ENCODE measurements at regions not wholly inside any gene's neighbourhood (a gene's known extent, or its start where the extent isn't known, plus 50 kb on each side); places are given as distances from the start of the nearest gene placed in this dataset.

GRCh38 chr1:105838071-105838470 lies 1218.4 kb upstream of the PRMT6 start:
- Mint-ChIP-seq H3K27me3 (ENCODE audit: insufficient read depth, unreplicated experiment) (no peaks in the 10 kb centered on the region), H3K36me3 (ENCODE audit: insufficient read depth, unreplicated experiment) (no peaks in the 10 kb centered on the region), H3K4me3 (ENCODE audit: unreplicated experiment) (no peak overlapping the region), H3K9me3 (ENCODE audit: unreplicated experiment) (no peaks in the 10 kb centered on the region), H3K27ac (ENCODE audit: unreplicated experiment) (no peak overlapping the region), H3K4me1 (ENCODE audit: low read depth, unreplicated experiment) (no peaks in the 10 kb centered on the region)
- intact Hi-C loops (cut with micrococcal nuclease; ENCODE audit: unreplicated experiment), result no loop called here
- CTCF ChIA-PET, result no interaction called here
- no peaks in the 10 kb centered on the region for H3K9me3 ChIP-seq
- no peak overlapping the region for H3K4me3 ChIP-seq (ENCODE audit: low read depth, low read length)
- no peak for DNase-seq
- TF ChIP-seq CTCF (IDR thresholded peaks at IDR 0.05; ENCODE audit: insufficient read depth in 1 of 2, low read depth in 1 of 2, low read length in 1 of 2, severe bottlenecking in 1 of 2, unreplicated experiment in 1 of 2), result no peak
- POLR2A ChIA-PET, result no interaction called here
- H3K27me3 ChIP-seq (replicated peaks; ENCODE audit: control insufficient read depth, insufficient read depth, low read length), result no peaks in the 10 kb centered on the region
- no TSS peak for BruUV-seq (replicated peaks)
- no peaks in the 10 kb centered on the region for H3K36me3 ChIP-seq (ENCODE audit: control insufficient read depth, insufficient read depth, low read length)
- H3K4me1 ChIP-seq, result no peaks in the 10 kb centered on the region

- H3K4me3 Mint-ChIP-seq (ENCODE audit: unreplicated experiment), result no peak overlapping the region
- CTCF ChIA-PET, result no interaction called here
- intact Hi-C loops (cut with micrococcal nuclease; ENCODE audit: unreplicated experiment), result no loop called here
- no TSS peak for BruUV-seq (replicated peaks)
- DNase-seq, result no peak
- Histone ChIP-seq H3K4me1 (no peaks in the 10 kb centered on the region), H3K9me3 (no peaks in the 10 kb centered on the region), H3K27me3 (replicated peaks; ENCODE audit: control insufficient read depth, insufficient read depth, low read length) (no peaks in the 10 kb centered on the region), H3K36me3 (ENCODE audit: control insufficient read depth, insufficient read depth, low read length) (no peaks in the 10 kb centered on the region), H3K4me3 (ENCODE audit: low read depth, low read length) (no peak overlapping the region)
- H3K27me3 Mint-ChIP-seq (ENCODE audit: insufficient read depth, unreplicated experiment), result no peaks in the 10 kb centered on the region
- TF ChIP-seq CTCF (IDR thresholded peaks at IDR 0.05; ENCODE audit: insufficient read depth in 1 of 2, low read depth in 1 of 2, low read length in 1 of 2, severe bottlenecking in 1 of 2, unreplicated experiment in 1 of 2), result no peak
- H3K27ac Mint-ChIP-seq (ENCODE audit: unreplicated experiment), result no peak overlapping the region
- POLR2A ChIA-PET, result no interaction called here
- no peaks in the 10 kb centered on the region for H3K9me3 Mint-ChIP-seq (ENCODE audit: unreplicated experiment)
- no peaks in the 10 kb centered on the region for H3K36me3 Mint-ChIP-seq (ENCODE audit: insufficient read depth, unreplicated experiment)
- H3K4me1 Mint-ChIP-seq (ENCODE audit: low read depth, unreplicated experiment), result no peaks in the 10 kb centered on the region
These were observed 1190.9 kb upstream of the PRMT6 start for GRCh38 chr1:105865546-105865945.

GRCh38 chr1:105872817-105873216 lies 1183.7 kb upstream of the PRMT6 start:
- Mint-ChIP-seq H3K27ac (ENCODE audit: unreplicated experiment) (no peak overlapping the region), H3K36me3 (ENCODE audit: insufficient read depth, unreplicated experiment) (no peaks in the 10 kb centered on the region), H3K27me3 (ENCODE audit: insufficient read depth, unreplicated experiment) (no peaks in the 10 kb centered on the region), H3K9me3 (ENCODE audit: unreplicated experiment) (no peaks in the 10 kb centered on the region), H3K4me1 (ENCODE audit: low read depth, unreplicated experiment) (no peaks in the 10 kb centered on the region), H3K4me3 (ENCODE audit: unreplicated experiment) (no peak overlapping the region)
- intact Hi-C loops (cut with micrococcal nuclease; ENCODE audit: unreplicated experiment), result no loop called here
- no peaks in the 10 kb centered on the region for H3K9me3 ChIP-seq
- H3K36me3 ChIP-seq (ENCODE audit: control insufficient read depth, insufficient read depth, low read length), result no peaks in the 10 kb centered on the region
- no peaks in the 10 kb centered on the region for H3K4me1 ChIP-seq
- no peak for TF ChIP-seq CTCF (IDR thresholded peaks at IDR 0.05; ENCODE audit: insufficient read depth in 1 of 2, low read depth in 1 of 2, low read length in 1 of 2, severe bottlenecking in 1 of 2, unreplicated experiment in 1 of 2)
- BruUV-seq (replicated peaks), result no TSS peak
- H3K4me3 ChIP-seq (ENCODE audit: low read depth, low read length), result no peak overlapping the region
- H3K27me3 ChIP-seq (replicated peaks; ENCODE audit: control insufficient read depth, insufficient read depth, low read length), result no peaks in the 10 kb centered on the region
- DNase-seq, result no peak
- ChIA-PET CTCF (no interaction called here), POLR2A (no interaction called here)
